ENCODE measurements at regions not wholly inside any gene's neighbourhood (a gene's known extent, or its start where the extent isn't known, plus 50 kb on each side); places are given as distances from the start of the nearest gene placed in this dataset.

DNA sequence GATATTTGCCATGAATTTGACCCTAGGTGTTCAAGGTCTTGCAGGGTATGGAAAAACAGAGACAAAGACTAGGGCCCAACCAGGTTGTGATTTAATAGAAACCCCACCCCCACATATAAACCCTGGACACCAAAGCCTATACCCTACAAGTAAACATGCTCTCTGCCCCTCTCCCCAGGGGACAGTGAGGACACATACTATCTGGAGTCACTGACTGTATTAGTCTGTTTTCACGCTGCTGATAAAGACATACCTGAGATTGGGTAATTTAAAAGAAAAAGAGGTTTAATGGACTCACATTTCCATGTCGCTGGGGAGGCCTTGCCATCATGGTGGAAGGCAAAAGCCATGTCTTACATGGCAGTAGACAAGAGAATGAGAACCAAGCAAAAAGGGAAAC lies 88.3 kb downstream of the RAP2A start (continued):
- no peak for TF ChIP-seq ZNF850 (CRISPR knock-in tag; conservative IDR thresholded peaks at IDR 0.05)
- no peak for TF ChIP-seq ZNF704 (CRISPR knock-in tag; IDR thresholded peaks at IDR 0.05; ENCODE audit: borderline replicate concordance)
- TF ChIP-seq, protein P1, sequence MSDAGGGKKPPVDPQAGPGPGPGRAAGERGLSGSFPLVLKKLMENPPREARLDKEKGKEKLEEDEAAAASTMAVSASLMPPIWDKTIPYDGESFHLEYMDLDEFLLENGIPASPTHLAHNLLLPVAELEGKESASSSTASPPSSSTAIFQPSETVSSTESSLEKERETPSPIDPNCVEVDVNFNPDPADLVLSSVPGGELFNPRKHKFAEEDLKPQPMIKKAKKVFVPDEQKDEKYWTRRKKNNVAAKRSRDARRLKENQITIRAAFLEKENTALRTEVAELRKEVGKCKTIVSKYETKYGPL (CRISPR knock-in tag; IDR thresholded peaks at IDR 0.05), result no peak
- TF ChIP-seq ZNF432 (CRISPR knock-in tag; IDR thresholded peaks at IDR 0.05; ENCODE audit: borderline replicate concordance), result no peak
- peak; percentile 69; the same call in 1 of the 2 replicates for TF ChIP-seq ZNF614 (CRISPR knock-in tag; IDR thresholded peaks at IDR 0.05; ENCODE audit: borderline replicate concordance)
- TF ChIP-seq ZMAT5 (CRISPR knock-in tag; IDR thresholded peaks at IDR 0.05; ENCODE audit: borderline replicate concordance, low read depth), result no peak
- TF ChIP-seq ZNF317 (CRISPR knock-in tag; IDR thresholded peaks at IDR 0.05), result no peak
- TF ChIP-seq KLF16 (CRISPR knock-in tag; IDR thresholded peaks at IDR 0.05), result no peak
- peak; percentile 89 for TF ChIP-seq PHF21A (CRISPR knock-in tag; IDR thresholded peaks at IDR 0.05)
- TF ChIP-seq CBFB (CRISPR knock-in tag; IDR thresholded peaks at IDR 0.05), result no peak
- TF ChIP-seq, protein P2, sequence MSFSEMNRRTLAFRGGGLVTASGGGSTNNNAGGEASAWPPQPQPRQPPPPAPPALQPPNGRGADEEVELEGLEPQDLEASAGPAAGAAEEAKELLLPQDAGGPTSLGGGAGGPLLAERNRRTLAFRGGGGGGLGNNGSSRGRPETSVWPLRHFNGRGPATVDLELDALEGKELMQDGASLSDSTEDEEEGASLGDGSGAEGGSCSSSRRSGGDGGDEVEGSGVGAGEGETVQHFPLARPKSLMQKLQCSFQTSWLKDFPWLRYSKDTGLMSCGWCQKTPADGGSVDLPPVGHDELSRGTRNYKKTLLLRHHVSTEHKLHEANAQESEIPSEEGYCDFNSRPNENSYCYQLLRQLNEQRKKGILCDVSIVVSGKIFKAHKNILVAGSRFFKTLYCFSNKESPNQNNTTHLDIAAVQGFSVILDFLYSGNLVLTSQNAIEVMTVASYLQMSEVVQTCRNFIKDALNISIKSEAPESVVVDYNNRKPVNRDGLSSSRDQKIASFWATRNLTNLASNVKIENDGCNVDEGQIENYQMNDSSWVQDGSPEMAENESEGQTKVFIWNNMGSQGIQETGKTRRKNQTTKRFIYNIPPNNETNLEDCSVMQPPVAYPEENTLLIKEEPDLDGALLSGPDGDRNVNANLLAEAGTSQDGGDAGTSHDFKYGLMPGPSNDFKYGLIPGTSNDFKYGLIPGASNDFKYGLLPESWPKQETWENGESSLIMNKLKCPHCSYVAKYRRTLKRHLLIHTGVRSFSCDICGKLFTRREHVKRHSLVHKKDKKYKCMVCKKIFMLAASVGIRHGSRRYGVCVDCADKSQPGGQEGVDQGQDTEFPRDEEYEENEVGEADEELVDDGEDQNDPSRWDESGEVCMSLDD (CRISPR knock-in tag; IDR thresholded peaks at IDR 0.05; ENCODE audit: borderline replicate concordance), result no peak
- no peak for TF ChIP-seq ATAD3A (CRISPR knock-in tag; IDR thresholded peaks at IDR 0.05)
- TF ChIP-seq ZNF138 (CRISPR knock-in tag; IDR thresholded peaks at IDR 0.05; ENCODE audit: low read depth), result no peak
- peak; percentile 77; the same call in 1 of the 2 replicates for TF ChIP-seq AHDC1 (CRISPR knock-in tag; IDR thresholded peaks at IDR 0.05; ENCODE audit: borderline replicate concordance)
- no peak for TF ChIP-seq KMT2B (CRISPR knock-in tag; IDR thresholded peaks at IDR 0.05)
- no peak for TF ChIP-seq HCFC1 (IDR thresholded peaks at IDR 0.05; ENCODE audit: low read depth, low read length)
- no peak for TF ChIP-seq ZNF562 (CRISPR knock-in tag; IDR thresholded peaks at IDR 0.05; ENCODE audit: borderline replicate concordance)
- no peak for TF ChIP-seq ZNF891 (CRISPR knock-in tag; IDR thresholded peaks at IDR 0.05)
- no peak for TF ChIP-seq MTA1 (CRISPR knock-in tag; IDR thresholded peaks at IDR 0.05; ENCODE audit: borderline replicate concordance)
- no peak for TF ChIP-seq ZNF552 (CRISPR knock-in tag; IDR thresholded peaks at IDR 0.05; ENCODE audit: borderline replicate concordance)
- TF ChIP-seq POLR2G (IDR thresholded peaks at IDR 0.05; ENCODE audit: low read depth, low read length), result no peak
